Common myeloid progenitor, CD34-positive (primary cell): ENCODE measurements at regions not wholly inside any gene's neighbourhood (a gene's known extent, or its start where the extent isn't known, plus 50 kb on each side); places are given as distances from the start of the nearest gene placed in this dataset.

Experiments
- CTCF ChIA-PET: fragments of 350-600 bp; sonication (Branson Sonifier 250); formaldehyde crosslinking; loops from one replicate; lab custom pipeline; 2021; ENCODE audit warnings: antibody characterized with exemption; lab: Charles Lee
- POLR2A ChIA-PET: fragments of 350-600 bp; sonication (Branson Sonifier 250); formaldehyde crosslinking; loops from one replicate; lab custom pipeline; 2021; ENCODE audit warnings: antibody characterized with exemption; lab: Charles Lee
- DNase-seq, 3 donors: peaks; one replicate each; pipeline versions ENCODE4 v3.0.0 to v3.0.0-alpha.2; 2013
- H3K27ac ChIP-seq, 2 experiments: 1 replicate in 1 of 2; 2 replicates in 1 of 2; pipeline ENCODE4 v1.7.0; 2013; ENCODE audit warnings: inconsistent platforms in 2 of 2, low read length in 2 of 2, mild to moderate bottlenecking in 2 of 2, low read depth in 1 of 2, moderate library complexity in 1 of 2; ENCODE audit not compliant: severe bottlenecking in 2 of 2, insufficient read depth in 1 of 2, poor library complexity in 1 of 2
- H3K27me3 ChIP-seq, 5 experiments: replicated peaks in 2 of 5; 1 replicate in 3 of 5; 2 replicates in 2 of 5; pipeline versions ENCODE4 v1.6.1 to v1.7.0; 2013; ENCODE audit warnings: low read length in 4 of 5, mild to moderate bottlenecking in 2 of 5, moderate library complexity in 2 of 5, inconsistent platforms in 1 of 5; ENCODE audit not compliant: insufficient read depth in 5 of 5, control insufficient read depth in 4 of 5
- H3K36me3 ChIP-seq, 4 experiments: 1 replicate in 2 of 4; 2 replicates in 2 of 4; pipeline versions ENCODE4 v1.6.1 to v1.7.0; 2013; ENCODE audit warnings: low read length in 3 of 4, control low read depth in 1 of 4, mild to moderate bottlenecking in 1 of 4; ENCODE audit not compliant: control insufficient read depth in 4 of 4, insufficient read depth in 4 of 4
- H3K4me1 ChIP-seq, 4 experiments: 1 replicate in 3 of 4; 2 replicates in 1 of 4; pipeline versions ENCODE4 v1.6.1 to v1.7.1; 2013; ENCODE audit warnings: low read length in 3 of 4, mild to moderate bottlenecking in 3 of 4, control low read depth in 1 of 4, inconsistent platforms in 1 of 4, moderate library complexity in 1 of 4; ENCODE audit not compliant: control insufficient read depth in 4 of 4, insufficient read depth in 4 of 4; ENCODE audit errors: control extremely low read depth in 1 of 4
- H3K4me3 ChIP-seq, 7 experiments: 1 replicate in 4 of 7; 2 replicates in 3 of 7; pipeline versions ENCODE4 v1.5.1 to v1.7.0; 2013; ENCODE audit warnings: mild to moderate bottlenecking in 7 of 7, low read length in 6 of 7, moderate library complexity in 6 of 7, inconsistent platforms in 2 of 7, low read depth in 2 of 7, control low read depth in 1 of 7; ENCODE audit not compliant: insufficient read depth in 4 of 7, control insufficient read depth in 1 of 7; ENCODE audit errors: extremely low read depth in 1 of 7
- H3K9me3 ChIP-seq, 5 experiments: 1 replicate in 4 of 5; 2 replicates in 1 of 5; pipeline versions ENCODE4 v1.6.1 to v1.7.1; 2013; ENCODE audit warnings: low read length in 4 of 5, mild to moderate bottlenecking in 2 of 5, inconsistent platforms in 1 of 5, low read depth in 1 of 5, moderate library complexity in 1 of 5; ENCODE audit not compliant: control insufficient read depth in 4 of 5, insufficient read depth in 2 of 5; ENCODE audit errors: control extremely low read depth in 1 of 5
- WGBS: methylation state at CpG from one replicate; pipeline ENCODE4 v1.1.5; 2013; ENCODE audit not compliant: insufficient coverage; 5-methylcytosine and 5-hydroxymethylcytosine counted together

GRCh38 chr1:220336391-220337031 lies 64.3 kb upstream of the RAB3GAP2 start:
- 100% methylated on average over 2 of the region's 6 CpGs for WGBS
- ChIA-PET CTCF (no interaction called here), POLR2A (no interaction called here)
- no peaks in the 10 kb centered on the region for H3K27me3 ChIP-seq
- no peaks in the 10 kb centered on the region for H3K9me3 ChIP-seq
- H3K27ac ChIP-seq: no peak overlapping the region
- no peak for DNase-seq
- peaks cover 0 to 4% (median 2%) of the 10 kb centered on the region in 4 experiments for H3K4me1 ChIP-seq
- no peaks in the 10 kb centered on the region for H3K36me3 ChIP-seq
- no peak overlapping the region for H3K4me3 ChIP-seq

- H3K27ac ChIP-seq: no peak overlapping the region
- ChIA-PET CTCF (no interaction called here), POLR2A (no interaction called here)
- peaks cover 0 to 4% (median 2%) of the 10 kb centered on the region in 4 experiments for H3K4me1 ChIP-seq
- H3K27me3 ChIP-seq: no peaks in the 10 kb centered on the region
- H3K36me3 ChIP-seq: no peaks in the 10 kb centered on the region
- DNase-seq: no peak
- H3K4me3 ChIP-seq: no peak overlapping the region
- H3K9me3 ChIP-seq: no peaks in the 10 kb centered on the region
- 100% methylated on average over 4 of the region's 4 CpGs for WGBS
These were observed 63.4 kb upstream of the RAB3GAP2 start for GRCh38 chr1:220335668-220336067.

GRCh38 chr1:220331318-220331717 lies 59.1 kb upstream of the RAB3GAP2 start:
- no peak for DNase-seq
- CTCF ChIA-PET: interaction anchor here (1.2 to 1.5 kb wide), 2 partner anchors 11 to 35 kb away, joined by 3 to 4 read pairs; no protein-coding TSS in a partner anchor
- POLR2A ChIA-PET: no interaction called here
- Histone ChIP-seq H3K36me3 (no peaks in the 10 kb centered on the region), H3K4me1 (no peaks in the 10 kb centered on the region), H3K27ac (no peak overlapping the region), H3K27me3 (peaks cover 0 to 3% (median 0%) of the 10 kb centered on the region in 5 experiments), H3K4me3 (no peak overlapping the region), H3K9me3 (no peaks in the 10 kb centered on the region)
- no CpG with 5 or more reads among the region's 1 CpG for WGBS

GRCh38 chr1:220330265-220330664 lies 58.0 kb upstream of the RAB3GAP2 start:
- WGBS: 100% methylated on average over 1 of the region's 3 CpGs
- H3K27me3 ChIP-seq: peaks cover 0 to 3% (median 0%) of the 10 kb centered on the region in 5 experiments
- CTCF ChIA-PET: interaction anchor here (1.5 kb wide), 1 partner anchor 10 kb away, joined by 4 read pairs; no protein-coding TSS in a partner anchor

GRCh38 chr1:220327106-220327505 lies 54.9 kb upstream of the RAB3GAP2 start:
- WGBS: 97% methylated on average over 4 of the region's 6 CpGs
- ChIA-PET POLR2A (no interaction called here), CTCF (interaction anchor here (0.6 to 0.7 kb wide), 2 partner anchors 15 to 459 kb away, joined by 6 read pairs; partner anchors contain the start of gene MTARC1)
- H3K4me1 ChIP-seq: peaks cover 0 to 6% (median 1%) of the 10 kb centered on the region in 4 experiments
- H3K9me3 ChIP-seq: no peaks in the 10 kb centered on the region
- H3K27ac ChIP-seq: no peak overlapping the region
- no peaks in the 10 kb centered on the region for H3K36me3 ChIP-seq
- no peak overlapping the region for H3K4me3 ChIP-seq
- peaks cover 0 to 4% (median 0%) of the 10 kb centered on the region in 5 experiments for H3K27me3 ChIP-seq
- no peak for DNase-seq

More at GRCh38 chr1:220330265-220330664, 58.0 kb upstream of the RAB3GAP2 start:
- POLR2A ChIA-PET: no interaction called here
- Histone ChIP-seq H3K36me3 (no peaks in the 10 kb centered on the region), H3K4me1 (peaks cover 0 to 2% (median under 1%) of the 10 kb centered on the region in 4 experiments), H3K27ac (no peak overlapping the region), H3K4me3 (no peak overlapping the region), H3K9me3 (no peaks in the 10 kb centered on the region)
- peak in 1 of 3 donors; percentile 1 for DNase-seq

GRCh38 chr1:220326578-220326977 lies 54.3 kb upstream of the RAB3GAP2 start:
- 90% methylated on average over 2 of the region's 2 CpGs for WGBS
- ChIA-PET POLR2A (no interaction called here), CTCF (no interaction called here)
- Histone ChIP-seq H3K27me3 (peaks cover 0 to 6% (median 0%) of the 10 kb centered on the region in 5 experiments), H3K36me3 (no peaks in the 10 kb centered on the region), H3K9me3 (no peaks in the 10 kb centered on the region), H3K4me1 (peaks cover 0 to 6% (median 1%) of the 10 kb centered on the region in 4 experiments), H3K4me3 (no peak overlapping the region), H3K27ac (no peak overlapping the region)
- no peak for DNase-seq

GRCh38 chr1:220325306-220325995 lies 53.2 kb upstream of the RAB3GAP2 start:
- no peaks in the 10 kb centered on the region for H3K36me3 ChIP-seq

More at GRCh38 chr1:220325306-220325995, 53.2 kb upstream of the RAB3GAP2 start:
- no peak for DNase-seq
- CTCF ChIA-PET: interaction anchor here (1.5 kb wide), 1 partner anchor 23 kb away, joined by 3 read pairs; no protein-coding TSS in a partner anchor
- POLR2A ChIA-PET: no interaction called here
- Histone ChIP-seq H3K4me3 (no peak overlapping the region), H3K9me3 (no peaks in the 10 kb centered on the region), H3K27me3 (peaks cover 0 to 6% (median 0%) of the 10 kb centered on the region in 5 experiments), H3K4me1 (peaks cover 0 to 6% (median 1%) of the 10 kb centered on the region in 4 experiments), H3K27ac (no peak overlapping the region)
- 62% methylated on average over 3 of the region's 4 CpGs for WGBS
